Colonic mucosa (tissue), 4 donors: ENCODE measurements at regions not wholly inside any gene's neighbourhood (a gene's known extent, or its start where the extent isn't known, plus 50 kb on each side); places are given as distances from the start of the nearest gene placed in this dataset.
A peak's percentile ranks its signal among the peaks of the same experiment; 100 is the strongest.

Source experiments
- DNase-seq: peaks from one replicate; pipeline ENCODE4 v3.0.0-alpha.2; 2020
- H3K27ac ChIP-seq: fragments of 200-600 bp; one replicate; pipeline ENCODE4 v1.8.0; 2021
- H3K27me3 ChIP-seq: fragments of 200-600 bp; one replicate; pipeline ENCODE4 v1.8.0; 2021
- H3K36me3 ChIP-seq: fragments of 200-600 bp; one replicate; pipeline ENCODE4 v1.8.0; 2021
- H3K4me1 ChIP-seq: fragments of 200-600 bp; one replicate; pipeline ENCODE4 v1.8.0; 2021; ENCODE audit warnings: mild to moderate bottlenecking
- H3K4me3 ChIP-seq: fragments of 200-600 bp; one replicate; pipeline ENCODE4 v1.8.0; 2021
- H3K9ac ChIP-seq, 2 donors: one replicate each; pipeline ENCODE4 v1.7.0; 2013; ENCODE audit warnings: control low read depth in 2 of 2, low read depth in 2 of 2, low read length in 2 of 2
- H3K9me3 ChIP-seq: fragments of 200-600 bp; one replicate; pipeline ENCODE4 v1.8.0; 2021
- intact Hi-C: fragments of 100-400 bp; cut with DNase I; formaldehyde crosslinking; loops from one replicate; pipeline ENCODE4 v1.14.1; 2022
- TF ChIP-seq, protein P1 (sequence below): fragments of 200-600 bp; IDR thresholded peaks from one replicate; pipeline ENCODE4 v1.8.0; 2022; ENCODE audit warnings: antibody characterized with exemption, mild to moderate bottlenecking
- donor health status: healthy.
- donor health status: DM: no; HTN: no; CAD: no.
- donor health status: DM: no; HTN: no; CAD: no.

DNA sequence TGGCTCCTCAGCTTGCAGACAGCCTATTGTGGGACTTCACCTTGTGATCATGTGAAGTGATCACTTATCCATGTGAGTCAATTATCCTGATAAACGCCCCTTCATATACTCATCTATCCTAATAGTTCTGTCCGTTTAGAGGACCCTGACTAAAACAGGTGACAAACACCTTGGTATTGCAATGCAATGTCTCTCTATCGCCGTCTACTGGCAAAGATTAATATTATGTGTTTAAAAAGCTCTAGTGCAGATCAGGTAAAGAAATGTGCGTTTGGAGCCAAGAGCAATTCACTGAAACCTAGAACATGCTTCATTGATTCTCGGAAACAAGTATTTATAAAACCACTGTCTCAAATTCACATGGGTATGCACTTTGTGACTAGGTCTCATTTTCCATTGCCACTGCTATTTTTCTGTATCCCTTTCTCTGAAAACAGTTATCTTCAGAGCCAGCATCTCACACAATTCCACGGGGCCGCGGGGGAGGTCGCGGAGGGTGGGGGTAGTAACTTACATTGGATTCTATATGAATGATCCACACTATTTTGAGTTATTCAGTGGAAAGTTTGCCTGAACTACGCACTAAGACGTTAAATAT, 554.6 kb upstream of the NCAM2 start:
- no peaks in the 10 kb centered on the region for H3K4me1 ChIP-seq
- no peak overlapping the region for H3K27ac ChIP-seq
- intact Hi-C loops = no loop called here
- no peaks in the 10 kb centered on the region for H3K36me3 ChIP-seq
- H3K9ac ChIP-seq = no peak overlapping the region
- no peaks in the 10 kb centered on the region for H3K9me3 ChIP-seq
- no peak for DNase-seq
- H3K27me3 ChIP-seq = no peaks in the 10 kb centered on the region
- TF ChIP-seq, protein P1, sequence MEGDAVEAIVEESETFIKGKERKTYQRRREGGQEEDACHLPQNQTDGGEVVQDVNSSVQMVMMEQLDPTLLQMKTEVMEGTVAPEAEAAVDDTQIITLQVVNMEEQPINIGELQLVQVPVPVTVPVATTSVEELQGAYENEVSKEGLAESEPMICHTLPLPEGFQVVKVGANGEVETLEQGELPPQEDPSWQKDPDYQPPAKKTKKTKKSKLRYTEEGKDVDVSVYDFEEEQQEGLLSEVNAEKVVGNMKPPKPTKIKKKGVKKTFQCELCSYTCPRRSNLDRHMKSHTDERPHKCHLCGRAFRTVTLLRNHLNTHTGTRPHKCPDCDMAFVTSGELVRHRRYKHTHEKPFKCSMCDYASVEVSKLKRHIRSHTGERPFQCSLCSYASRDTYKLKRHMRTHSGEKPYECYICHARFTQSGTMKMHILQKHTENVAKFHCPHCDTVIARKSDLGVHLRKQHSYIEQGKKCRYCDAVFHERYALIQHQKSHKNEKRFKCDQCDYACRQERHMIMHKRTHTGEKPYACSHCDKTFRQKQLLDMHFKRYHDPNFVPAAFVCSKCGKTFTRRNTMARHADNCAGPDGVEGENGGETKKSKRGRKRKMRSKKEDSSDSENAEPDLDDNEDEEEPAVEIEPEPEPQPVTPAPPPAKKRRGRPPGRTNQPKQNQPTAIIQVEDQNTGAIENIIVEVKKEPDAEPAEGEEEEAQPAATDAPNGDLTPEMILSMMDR = peak; percentile 27
- H3K4me3 ChIP-seq = no peak overlapping the region

DNA sequence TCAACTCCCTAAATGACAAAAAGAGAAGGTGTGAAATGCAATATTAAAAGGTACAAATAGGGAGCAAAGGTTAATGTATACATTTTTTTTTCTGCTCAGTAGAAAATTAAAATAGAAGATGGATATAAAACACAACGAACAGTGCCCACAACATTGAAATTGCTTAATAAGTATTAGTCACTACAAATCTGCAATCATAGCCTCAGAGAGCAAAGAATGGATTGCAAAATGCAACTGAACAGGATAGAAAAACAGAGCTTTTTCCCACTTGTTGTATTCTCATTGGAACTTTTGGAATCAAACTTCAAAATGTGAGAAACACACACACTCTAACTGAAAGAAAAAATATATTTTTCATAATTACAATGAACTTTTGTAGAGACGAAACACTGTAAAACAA, 552.2 kb upstream of the NCAM2 start:
- intact Hi-C loops = no loop called here
- no peaks in the 10 kb centered on the region for H3K36me3 ChIP-seq
- H3K27me3 ChIP-seq = no peaks in the 10 kb centered on the region

DNA sequence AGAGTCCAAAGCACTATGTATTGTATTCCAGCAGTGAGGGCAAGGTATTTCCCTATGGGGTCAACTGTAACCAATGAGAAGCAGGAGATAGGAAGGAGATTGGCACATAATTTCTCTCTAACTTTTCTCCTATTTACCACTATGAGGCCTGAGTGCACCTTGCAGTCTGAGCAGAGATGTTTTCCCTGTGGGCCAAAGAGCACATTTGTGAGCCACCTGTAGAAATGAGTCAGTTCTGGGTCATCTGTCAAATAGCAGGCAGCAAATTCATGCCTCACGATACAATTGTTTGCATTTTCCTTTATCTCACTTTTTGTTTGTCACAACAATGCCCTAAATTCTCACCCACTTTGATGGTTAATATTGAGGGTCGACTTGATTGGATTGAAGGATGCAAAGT, 547.2 kb upstream of the NCAM2 start:
- TF ChIP-seq, protein P1 = no peak
- intact Hi-C loops = no loop called here
- H3K27me3 ChIP-seq = no peaks in the 10 kb centered on the region
- no peaks in the 10 kb centered on the region for H3K9me3 ChIP-seq
- no peaks in the 10 kb centered on the region for H3K4me1 ChIP-seq
- no peaks in the 10 kb centered on the region for H3K36me3 ChIP-seq
- H3K9ac ChIP-seq = no peak overlapping the region
- H3K4me3 ChIP-seq = no peak overlapping the region
- DNase-seq = no peak
- H3K27ac ChIP-seq = no peak overlapping the region

More for the DNA sequence above, 552.2 kb upstream of the NCAM2 start:
- Histone ChIP-seq H3K27ac (no peak overlapping the region), H3K9ac (no peak overlapping the region), H3K9me3 (no peaks in the 10 kb centered on the region), H3K4me1 (no peaks in the 10 kb centered on the region), H3K4me3 (no peak overlapping the region)
- TF ChIP-seq, protein P1 = no peak
- DNase-seq = no peak

DNA sequence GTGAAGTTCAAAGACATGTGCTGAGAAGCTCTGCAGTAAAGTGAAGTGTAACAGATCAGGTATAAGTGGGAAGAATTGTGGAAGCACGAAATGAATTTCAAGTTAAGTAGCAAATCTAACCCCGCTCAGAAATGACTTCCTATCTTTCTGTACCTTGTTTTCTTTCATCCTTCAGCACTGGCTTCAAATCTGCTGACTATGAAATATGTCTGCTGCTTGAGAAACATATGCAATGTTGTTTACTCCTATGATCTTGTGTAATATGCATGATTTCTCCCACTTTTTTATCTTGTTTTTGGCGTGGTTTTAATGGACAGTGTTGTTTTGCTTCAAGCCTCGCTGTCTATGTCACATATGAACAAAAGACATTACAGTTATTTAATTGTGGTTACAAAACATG, 545.3 kb upstream of the NCAM2 start:
- intact Hi-C loops = no loop called here
- Histone ChIP-seq H3K4me1 (no peaks in the 10 kb centered on the region), H3K9me3 (no peaks in the 10 kb centered on the region), H3K36me3 (no peaks in the 10 kb centered on the region), H3K27me3 (no peaks in the 10 kb centered on the region), H3K27ac (no peak overlapping the region), H3K4me3 (no peak overlapping the region), H3K9ac (no peak overlapping the region)
- DNase-seq = no peak
- TF ChIP-seq, protein P1 = no peak

DNA sequence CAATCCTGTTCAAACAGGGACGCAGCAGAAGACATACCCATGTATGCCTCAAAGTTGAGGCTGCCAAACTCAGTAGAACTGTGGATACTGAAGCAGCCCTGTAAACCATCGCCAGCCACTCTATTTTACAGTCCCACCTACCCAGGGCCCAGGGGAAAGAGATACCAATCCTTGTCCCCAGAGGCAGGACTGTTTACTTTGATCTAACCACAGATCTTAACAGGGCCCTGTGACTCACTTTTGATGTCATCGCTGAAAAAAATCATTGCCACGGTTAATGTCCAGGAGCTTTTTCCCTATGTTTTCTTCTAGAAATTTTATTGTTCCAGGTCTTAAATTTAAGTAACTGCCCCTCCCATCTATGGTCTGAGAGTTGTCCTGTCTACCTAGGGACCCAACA, 538.4 kb upstream of the NCAM2 start:
- H3K27me3 ChIP-seq = no peaks in the 10 kb centered on the region
- H3K27ac ChIP-seq = no peak overlapping the region
- TF ChIP-seq, protein P1 = no peak
- no peaks in the 10 kb centered on the region for H3K9me3 ChIP-seq
- H3K4me1 ChIP-seq = no peaks in the 10 kb centered on the region
- intact Hi-C loops = no loop called here
- H3K9ac ChIP-seq = no peak overlapping the region
- no peaks in the 10 kb centered on the region for H3K36me3 ChIP-seq
- DNase-seq = no peak
- no peak overlapping the region for H3K4me3 ChIP-seq

DNA sequence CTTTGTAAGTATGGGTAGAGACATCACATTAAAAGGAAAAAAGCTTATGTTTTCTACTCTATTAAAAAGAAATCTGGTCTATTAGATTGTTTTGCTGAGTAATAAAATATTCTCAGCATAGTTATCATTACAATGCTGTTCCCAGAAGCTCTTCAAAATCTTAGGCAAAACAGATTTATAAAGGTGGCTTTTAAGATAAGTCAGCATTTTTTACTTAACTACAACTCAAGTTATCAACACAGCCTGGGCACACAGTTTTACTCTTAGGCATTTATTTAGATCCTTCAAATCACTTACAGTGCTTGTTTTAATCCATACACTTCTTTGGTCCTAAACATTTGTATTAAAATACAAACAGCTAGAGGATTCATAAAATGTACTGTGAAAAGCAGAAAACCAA, 534.8 kb upstream of the NCAM2 start:
- Histone ChIP-seq H3K4me1 (no peaks in the 10 kb centered on the region), H3K9ac (no peak overlapping the region), H3K9me3 (no peaks in the 10 kb centered on the region), H3K27ac (no peak overlapping the region), H3K36me3 (no peaks in the 10 kb centered on the region), H3K4me3 (no peak overlapping the region), H3K27me3 (no peaks in the 10 kb centered on the region)
- TF ChIP-seq, protein P1 = no peak
- no peak for DNase-seq
- intact Hi-C loops = no loop called here
